ENCODE measurements at regions not wholly inside any gene's neighbourhood (a gene's known extent, or its start where the extent isn't known, plus 50 kb on each side); places are given as distances from the start of the nearest gene placed in this dataset.

GRCh38 chr13:23129331-23129730 lies 51.4 kb upstream of the SGCG start:
- ATAC-seq (no peak), DNase-seq (no peak)
- WGBS, 2 donors = 74 to 92% methylated on average over 3 of the region's 3 CpGs
- H3K4me1 ChIP-seq = no peaks in the 10 kb centered on the region
- H3K36me3 ChIP-seq = no peaks in the 10 kb centered on the region
- H3K27ac ChIP-seq = no peak overlapping the region
- H3K27me3 ChIP-seq = peaks cover 0 to 6% (median 0%) of the 10 kb centered on the region in 7 donors
- H3K4me3 ChIP-seq = no peak overlapping the region
- no peak for TF ChIP-seq CTCF (IDR thresholded peaks at IDR 0.05)
- intact Hi-C loops (cut with DNase I) = no loop called here
- H3K9me3 ChIP-seq = no peaks in the 10 kb centered on the region
